H9 (cell line): ENCODE measurements at regions not wholly inside any gene's neighbourhood (a gene's known extent, or its start where the extent isn't known, plus 50 kb on each side); places are given as distances from the start of the nearest gene placed in this dataset.
A peak's percentile ranks its signal among the peaks of the same experiment; 100 is the strongest.

Experiments
- DNase-seq: peaks from one replicate; pipeline ENCODE4 v3.0.0-alpha.2; 2017
- H2AFZ ChIP-seq: one replicate; pipeline ENCODE4 v1.6.1; 2013; ENCODE audit warnings: mild to moderate bottlenecking, low read length, control low read depth, moderate library complexity
- H2AK5ac ChIP-seq: 2 replicates; pipeline ENCODE4 v1.6.1; 2013; ENCODE audit warnings: low read length, control low read depth, mixed read lengths; ENCODE audit not compliant: insufficient read length
- H2BK120ac ChIP-seq: one replicate; pipeline ENCODE4 v1.6.1; 2013; ENCODE audit warnings: low read depth, mild to moderate bottlenecking, low read length, control low read depth, inconsistent platforms; ENCODE audit not compliant: poor library complexity, severe bottlenecking
- H2BK12ac ChIP-seq: 2 replicates; pipeline ENCODE4 v1.6.1; 2013; ENCODE audit warnings: low read length, control low read depth, mixed read lengths, low read depth; ENCODE audit not compliant: insufficient read length
- H2BK15ac ChIP-seq: 2 replicates; pipeline ENCODE4 v1.6.1; 2013; ENCODE audit warnings: low read depth, low read length, control low read depth
- H2BK20ac ChIP-seq: one replicate; pipeline ENCODE4 v1.6.1; 2013; ENCODE audit warnings: low read depth, mild to moderate bottlenecking, low read length, control low read depth, inconsistent platforms; ENCODE audit not compliant: poor library complexity, severe bottlenecking
- H2BK5ac ChIP-seq: 2 replicates; pipeline ENCODE4 v1.6.1; 2013; ENCODE audit warnings: low read length, control low read depth, mixed read lengths; ENCODE audit not compliant: insufficient read length
- H3K14ac ChIP-seq: 2 replicates; pipeline ENCODE4 v1.6.1; 2013; ENCODE audit warnings: low read length, control low read depth; ENCODE audit not compliant: insufficient read depth
- H3K18ac ChIP-seq: 2 replicates; pipeline ENCODE4 v1.6.1; 2013; ENCODE audit warnings: low read depth, mild to moderate bottlenecking, mixed read lengths, low read length, control low read depth; ENCODE audit not compliant: insufficient read length
- H3K23ac ChIP-seq: 2 replicates; pipeline ENCODE4 v1.6.1; 2013; ENCODE audit warnings: low read length, control low read depth, mixed read lengths, low read depth; ENCODE audit not compliant: insufficient read length
- H3K23me2 ChIP-seq: 2 replicates; pipeline ENCODE4 v1.6.1; 2013; ENCODE audit warnings: low read depth, mild to moderate bottlenecking, mixed read lengths, low read length, control low read depth; ENCODE audit not compliant: insufficient read length, poor library complexity, severe bottlenecking
- H3K27ac ChIP-seq: 2 replicates; pipeline ENCODE4 v1.5.1; 2013; ENCODE audit warnings: low read length, control low read depth, mixed read lengths, low read depth; ENCODE audit not compliant: insufficient read length
- H3K27me3 ChIP-seq: 2 replicates; pipeline ENCODE4 v1.6.1; 2013; ENCODE audit warnings: low read length, control low read depth, inconsistent platforms; ENCODE audit not compliant: insufficient read depth
- H3K4ac ChIP-seq: 2 replicates; pipeline ENCODE4 v1.6.1; 2013; ENCODE audit warnings: low read depth, mild to moderate bottlenecking, control low read depth, inconsistent platforms, low read length, moderate library complexity
- H3K4me1 ChIP-seq: 2 replicates; pipeline ENCODE4 v1.6.1; 2013; ENCODE audit warnings: low read length, control low read depth, inconsistent platforms; ENCODE audit not compliant: insufficient read depth
- H3K4me2 ChIP-seq: 2 replicates; pipeline ENCODE4 v1.6.1; 2013; ENCODE audit warnings: low read length, control low read depth, mixed read lengths; ENCODE audit not compliant: insufficient read length, insufficient read depth
- H3K56ac ChIP-seq: 2 replicates; pipeline ENCODE4 v1.6.1; 2013; ENCODE audit warnings: low read depth, mild to moderate bottlenecking, mixed read lengths, low read length, control low read depth; ENCODE audit not compliant: insufficient read length
- H3K79me1 ChIP-seq: 2 replicates; pipeline ENCODE4 v1.6.1; 2013; ENCODE audit warnings: low read depth, mild to moderate bottlenecking, moderate library complexity, low read length, control low read depth, inconsistent platforms; ENCODE audit not compliant: insufficient read depth, poor library complexity, severe bottlenecking
- H3K79me2 ChIP-seq: 2 replicates; pipeline ENCODE4 v1.6.1; 2013; ENCODE audit warnings: low read length, control low read depth, inconsistent platforms; ENCODE audit not compliant: insufficient read depth
- H3K9ac ChIP-seq: 2 replicates; pipeline ENCODE4 v1.6.1; 2013; ENCODE audit warnings: low read length, control low read depth, mixed read lengths; ENCODE audit not compliant: insufficient read length; ENCODE audit errors: extremely low read depth
- H3K9me3 ChIP-seq: one replicate; pipeline ENCODE4 v1.6.1; 2013; ENCODE audit warnings: low read depth, low read length, inconsistent platforms; ENCODE audit not compliant: control insufficient read depth
- H3T11ph ChIP-seq: one replicate; pipeline ENCODE4 v1.6.1; 2013; ENCODE audit warnings: mild to moderate bottlenecking, low read length, control low read depth, inconsistent platforms
- H4K20me1 ChIP-seq: one replicate; pipeline ENCODE4 v1.6.1; 2013; ENCODE audit not compliant: control insufficient read depth, insufficient read length, insufficient read depth
- H4K5ac ChIP-seq: 2 replicates; pipeline ENCODE4 v1.6.1; 2013; ENCODE audit warnings: low read depth, mild to moderate bottlenecking, mixed read lengths, low read length, control low read depth; ENCODE audit not compliant: insufficient read length
- H4K8ac ChIP-seq: replicated peaks from 2 replicates; pipeline ENCODE4 v1.6.1; 2013; ENCODE audit warnings: low read length, control low read depth, mixed read lengths, low read depth; ENCODE audit not compliant: insufficient read length
- H4K91ac ChIP-seq: 2 replicates; pipeline ENCODE4 v1.6.1; 2013; ENCODE audit warnings: low read depth, mild to moderate bottlenecking, moderate library complexity, mixed read lengths, low read length, control low read depth; ENCODE audit not compliant: insufficient read length
- H3K27ac Mint-ChIP-seq, 3 experiments: 2 replicates in 2 of 3; 3 replicates in 1 of 3; pipeline ENCODE4 v1.8.0; 2020 to 2021; ENCODE audit warnings: mixed read lengths in 3 of 3, mild to moderate bottlenecking in 1 of 3, moderate library complexity in 1 of 3
- H3K27me3 Mint-ChIP-seq: 2 replicates; pipeline ENCODE4 v1.8.0; 2021; ENCODE audit warnings: low read depth, mild to moderate bottlenecking, moderate library complexity, mixed read lengths
- H3K36me3 Mint-ChIP-seq, 3 experiments: 2 replicates in 2 of 3; 3 replicates in 1 of 3; pipeline ENCODE4 v1.8.0; 2020 to 2021; ENCODE audit warnings: low read depth in 3 of 3, mixed read lengths in 3 of 3; ENCODE audit not compliant: insufficient read depth in 1 of 3
- H3K4me1 Mint-ChIP-seq, 2 experiments: 2 replicates each; pipeline ENCODE4 v1.8.0; 2020; ENCODE audit warnings: mixed read lengths in 2 of 2
- H3K4me3 Mint-ChIP-seq, 2 experiments: 2 replicates in 1 of 2; 3 replicates in 1 of 2; pipeline ENCODE4 v1.8.0; 2020 to 2021; ENCODE audit warnings: mild to moderate bottlenecking in 2 of 2, mixed read lengths in 2 of 2, moderate library complexity in 1 of 2
- H3K9me3 Mint-ChIP-seq, 2 experiments: 2 replicates in 1 of 2; 3 replicates in 1 of 2; pipeline ENCODE4 v1.8.0; 2020; ENCODE audit warnings: mild to moderate bottlenecking in 2 of 2, mixed read lengths in 2 of 2, moderate library complexity in 1 of 2
- WGBS: extraction: QIAGEN DNeasy Blood & Tissue Kit; methylation state at CpG from one replicate; pipeline ENCODE4 v1.1.7; 2013; ENCODE audit warnings: missing lambda C conversion rate, low lambda C conversion rate, mixed read lengths; ENCODE audit not compliant: insufficient read length; ENCODE audit errors: extremely low coverage; 5-methylcytosine and 5-hydroxymethylcytosine counted together
- TF ChIP-seq, protein P1 (sequence below): fragments of 200-600 bp; sonication (generic); conservative IDR thresholded peaks from 3 replicates; pipeline ENCODE4 v1.8.0; 2021; ENCODE audit warnings: antibody characterized with exemption, mild to moderate bottlenecking

DNA sequence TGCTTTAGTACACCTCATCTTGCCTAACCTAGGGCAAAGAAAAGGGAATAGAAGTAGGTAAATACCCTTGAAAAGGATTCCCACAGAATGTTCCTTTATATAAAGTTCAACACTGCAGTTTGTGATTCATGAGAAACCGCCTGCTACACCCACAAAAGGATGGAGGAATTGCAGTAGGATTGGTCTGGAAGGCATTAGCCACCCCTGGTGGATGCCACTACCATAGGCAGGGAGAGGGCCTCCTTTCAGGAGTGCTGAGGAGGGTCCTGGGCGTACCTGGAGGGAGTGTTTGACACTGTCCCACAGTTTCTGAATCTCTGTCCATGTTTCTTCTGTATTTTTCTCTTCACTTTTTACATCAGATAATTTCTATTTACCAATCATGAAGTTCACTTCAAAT, 221.8 kb upstream of the TMEM72 start:
- H3K27ac Mint-ChIP-seq: no peak overlapping the region

More for the DNA sequence above, 221.8 kb upstream of the TMEM72 start:
- no CpG with 5 or more reads among the region's 2 CpGs for WGBS
- no peaks in the 10 kb centered on the region; the same call in 1 of the 2 replicates for H3K27me3 Mint-ChIP-seq
- no peaks in the 10 kb centered on the region for H3K23me2 ChIP-seq
- H3K9me3 ChIP-seq: no peaks in the 10 kb centered on the region
- DNase-seq: peak; percentile 53
- no peak overlapping the region for H3K4ac ChIP-seq
- H3K9ac ChIP-seq: no peak overlapping the region
- H3T11ph ChIP-seq: no peak overlapping the region
- no peak overlapping the region for H2BK120ac ChIP-seq
- H3K4me3 Mint-ChIP-seq: no peak overlapping the region
- H3K4me1 ChIP-seq: no peaks in the 10 kb centered on the region; the same call in 1 of the 2 replicates
- H3K23ac ChIP-seq: no peak overlapping the region
- no peak overlapping the region for H2AFZ ChIP-seq
- H4K91ac ChIP-seq: no peak overlapping the region
- no peaks in the 10 kb centered on the region for H3K27me3 ChIP-seq
- no peak overlapping the region for H3K56ac ChIP-seq
- no peak overlapping the region for H3K27ac ChIP-seq
- no peak overlapping the region for H2BK5ac ChIP-seq
- H4K5ac ChIP-seq: no peak overlapping the region
- H3K9me3 Mint-ChIP-seq: no peaks in the 10 kb centered on the region
- TF ChIP-seq, protein P1, sequence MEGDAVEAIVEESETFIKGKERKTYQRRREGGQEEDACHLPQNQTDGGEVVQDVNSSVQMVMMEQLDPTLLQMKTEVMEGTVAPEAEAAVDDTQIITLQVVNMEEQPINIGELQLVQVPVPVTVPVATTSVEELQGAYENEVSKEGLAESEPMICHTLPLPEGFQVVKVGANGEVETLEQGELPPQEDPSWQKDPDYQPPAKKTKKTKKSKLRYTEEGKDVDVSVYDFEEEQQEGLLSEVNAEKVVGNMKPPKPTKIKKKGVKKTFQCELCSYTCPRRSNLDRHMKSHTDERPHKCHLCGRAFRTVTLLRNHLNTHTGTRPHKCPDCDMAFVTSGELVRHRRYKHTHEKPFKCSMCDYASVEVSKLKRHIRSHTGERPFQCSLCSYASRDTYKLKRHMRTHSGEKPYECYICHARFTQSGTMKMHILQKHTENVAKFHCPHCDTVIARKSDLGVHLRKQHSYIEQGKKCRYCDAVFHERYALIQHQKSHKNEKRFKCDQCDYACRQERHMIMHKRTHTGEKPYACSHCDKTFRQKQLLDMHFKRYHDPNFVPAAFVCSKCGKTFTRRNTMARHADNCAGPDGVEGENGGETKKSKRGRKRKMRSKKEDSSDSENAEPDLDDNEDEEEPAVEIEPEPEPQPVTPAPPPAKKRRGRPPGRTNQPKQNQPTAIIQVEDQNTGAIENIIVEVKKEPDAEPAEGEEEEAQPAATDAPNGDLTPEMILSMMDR: peak; percentile 59
- no peaks in the 10 kb centered on the region for H4K20me1 ChIP-seq
- no peaks in the 10 kb centered on the region for H3K36me3 Mint-ChIP-seq
- no peak overlapping the region for H3K4me2 ChIP-seq
- no peaks in the 10 kb centered on the region for H3K79me2 ChIP-seq
- no peak overlapping the region for H2BK12ac ChIP-seq
- H2BK20ac ChIP-seq: no peak overlapping the region
- no peak overlapping the region for H2AK5ac ChIP-seq
- H2BK15ac ChIP-seq: no peak overlapping the region
- no peak overlapping the region for H3K14ac ChIP-seq
- peaks cover 0 to 6% of the 10 kb centered on the region in 2 experiments; a peak in 2 of 4 replicates for H3K4me1 Mint-ChIP-seq
- H3K79me1 ChIP-seq: no peaks in the 10 kb centered on the region
- no peak overlapping the region for H4K8ac ChIP-seq
- H3K18ac ChIP-seq: no peak overlapping the region
